Esophagus squamous epithelium (tissue), 4 donors: ENCODE measurements at regions not wholly inside any gene's neighbourhood (a gene's known extent, or its start where the extent isn't known, plus 50 kb on each side); places are given as distances from the start of the nearest gene placed in this dataset.

Experiments
- POLR2A ChIP-seq, 4 donors: fragments of 450-650 bp; IDR thresholded peaks; one replicate each; pipeline ENCODE4 v1.6.1; 2017; ENCODE audit warnings: antibody characterized with exemption in 4 of 4, mild to moderate bottlenecking in 4 of 4, moderate library complexity in 3 of 4
- TF ChIP-seq, protein P1 (sequence below), 6 experiments: fragments of 450-650 bp in 4 of 6; fragments of 200-600 bp in 2 of 6; sonication (generic) in 2 of 6; IDR thresholded peaks; one replicate each; pipeline ENCODE4 v1.5.1; 2016 to 2019; ENCODE audit warnings: antibody characterized with exemption in 6 of 6, mild to moderate bottlenecking in 4 of 6, moderate library complexity in 4 of 6

DNA sequence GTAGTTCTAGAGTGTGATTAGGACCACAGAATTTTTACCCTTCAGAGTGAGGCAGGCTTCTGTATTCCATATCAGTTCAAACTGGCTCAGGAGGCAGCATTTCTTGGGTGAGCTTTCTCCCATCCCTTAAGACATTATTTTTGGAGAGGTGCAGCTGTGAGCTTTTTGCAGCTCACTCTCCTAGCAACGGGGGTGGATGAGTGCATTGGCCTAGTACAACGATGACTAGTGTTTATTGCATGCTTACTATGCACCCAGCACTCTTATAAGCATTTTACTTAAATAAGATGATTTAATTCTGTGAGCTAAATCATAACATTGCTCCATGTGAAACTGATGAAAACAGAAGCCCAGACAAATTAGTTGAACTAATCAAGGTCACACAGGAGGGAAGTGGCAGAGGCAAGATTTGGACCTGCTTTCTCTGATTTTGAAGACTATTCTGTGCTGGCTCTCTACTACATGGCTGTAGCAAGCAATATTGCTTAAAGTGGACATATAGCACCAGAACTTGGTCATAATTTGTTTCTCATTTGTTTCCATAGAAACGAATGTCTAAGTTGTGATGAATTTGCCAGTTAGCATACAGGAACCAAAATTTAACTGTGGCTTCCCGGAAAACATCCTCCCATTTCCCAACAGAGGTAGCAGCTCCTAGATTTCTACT lies 372.1 kb upstream of the RIOK2 start:
- TF ChIP-seq, protein P1, sequence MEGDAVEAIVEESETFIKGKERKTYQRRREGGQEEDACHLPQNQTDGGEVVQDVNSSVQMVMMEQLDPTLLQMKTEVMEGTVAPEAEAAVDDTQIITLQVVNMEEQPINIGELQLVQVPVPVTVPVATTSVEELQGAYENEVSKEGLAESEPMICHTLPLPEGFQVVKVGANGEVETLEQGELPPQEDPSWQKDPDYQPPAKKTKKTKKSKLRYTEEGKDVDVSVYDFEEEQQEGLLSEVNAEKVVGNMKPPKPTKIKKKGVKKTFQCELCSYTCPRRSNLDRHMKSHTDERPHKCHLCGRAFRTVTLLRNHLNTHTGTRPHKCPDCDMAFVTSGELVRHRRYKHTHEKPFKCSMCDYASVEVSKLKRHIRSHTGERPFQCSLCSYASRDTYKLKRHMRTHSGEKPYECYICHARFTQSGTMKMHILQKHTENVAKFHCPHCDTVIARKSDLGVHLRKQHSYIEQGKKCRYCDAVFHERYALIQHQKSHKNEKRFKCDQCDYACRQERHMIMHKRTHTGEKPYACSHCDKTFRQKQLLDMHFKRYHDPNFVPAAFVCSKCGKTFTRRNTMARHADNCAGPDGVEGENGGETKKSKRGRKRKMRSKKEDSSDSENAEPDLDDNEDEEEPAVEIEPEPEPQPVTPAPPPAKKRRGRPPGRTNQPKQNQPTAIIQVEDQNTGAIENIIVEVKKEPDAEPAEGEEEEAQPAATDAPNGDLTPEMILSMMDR (IDR thresholded peaks at IDR 0.05): no peak
- no peak for TF ChIP-seq POLR2A (IDR thresholded peaks at IDR 0.05)
